WERI-Rb-1 (cell line): ENCODE measurements at regions not wholly inside any gene's neighbourhood (a gene's known extent, or its start where the extent isn't known, plus 50 kb on each side); places are given as distances from the start of the nearest gene placed in this dataset.

Experiments
- DNase-seq: peaks from one replicate; pipeline ENCODE4 v3.0.0-alpha.2; 2020
- H3K27ac ChIP-seq: fragments of 250-450 bp; sonication (Bioruptor Pico); 2 replicates; pipeline ENCODE4 v1.5.1; 2020; ENCODE audit warnings: mild to moderate bottlenecking, moderate library complexity
- H3K27me3 ChIP-seq: fragments of 250-450 bp; sonication (Bioruptor Pico); 2 replicates; pipeline ENCODE4 v1.5.1; 2021; ENCODE audit warnings: mild to moderate bottlenecking, low read depth, moderate library complexity; ENCODE audit not compliant: insufficient read depth, severe bottlenecking
- H3K36me3 ChIP-seq: fragments of 250-450 bp; sonication (Bioruptor Pico); 2 replicates; pipeline ENCODE4 v1.5.1; 2020; ENCODE audit warnings: mild to moderate bottlenecking, moderate library complexity
- H3K4me3 ChIP-seq: 2 replicates; pipeline ENCODE4 v1.5.1; 2011; ENCODE audit warnings: low read depth, mild to moderate bottlenecking, control low read depth, low read length
- H3K9me3 ChIP-seq: fragments of 250-450 bp; sonication (Bioruptor Pico); 2 replicates; pipeline ENCODE4 v1.5.1; 2021; ENCODE audit warnings: mild to moderate bottlenecking, moderate library complexity; ENCODE audit not compliant: severe bottlenecking
- CTCF ChIP-seq: IDR thresholded peaks from 2 replicates; pipeline ENCODE4 v1.5.1; 2011; ENCODE audit warnings: low read depth, mild to moderate bottlenecking, control low read depth, inconsistent platforms, low read length

GRCh38 chr9:32319312-32319929 is 65.0 kb upstream of the ACO1 start:
- Histone ChIP-seq H3K36me3 (no peaks in the 10 kb centered on the region), H3K4me3 (no peak overlapping the region), H3K9me3 (no peaks in the 10 kb centered on the region), H3K27me3 (peaks cover 7% of the 10 kb centered on the region), H3K27ac (no peak overlapping the region)
- TF ChIP-seq CTCF = no peak
- no peak for DNase-seq

GRCh38 chr9:32322622-32323021 is 61.8 kb upstream of the ACO1 start:
- Histone ChIP-seq H3K4me3 (no peak overlapping the region), H3K27me3 (peaks cover 25% of the 10 kb centered on the region), H3K27ac (no peak overlapping the region), H3K9me3 (no peaks in the 10 kb centered on the region), H3K36me3 (no peaks in the 10 kb centered on the region)
- DNase-seq = no peak
- TF ChIP-seq CTCF = no peak

GRCh38 chr9:32326146-32326545 is 58.3 kb upstream of the ACO1 start:
- Histone ChIP-seq H3K9me3 (no peaks in the 10 kb centered on the region), H3K4me3 (no peak overlapping the region), H3K27me3 (peaks cover 25% of the 10 kb centered on the region), H3K36me3 (no peaks in the 10 kb centered on the region), H3K27ac (no peak overlapping the region)
- DNase-seq = no peak
- no peak for TF ChIP-seq CTCF

- H3K9me3 ChIP-seq = no peaks in the 10 kb centered on the region
- DNase-seq = no peak
- no peak for TF ChIP-seq CTCF
- no peak overlapping the region for H3K27ac ChIP-seq
- no peak overlapping the region for H3K4me3 ChIP-seq
- H3K36me3 ChIP-seq = no peaks in the 10 kb centered on the region
- H3K27me3 ChIP-seq = peaks cover 16% of the 10 kb centered on the region
These were observed 53.2 kb upstream of the ACO1 start for GRCh38 chr9:32331240-32331639.

- no peak for DNase-seq
- no peak overlapping the region for H3K27ac ChIP-seq
- TF ChIP-seq CTCF = 0 out of 2 replicates have a peak, but pooled peaks have one; percentile 13
- no peaks in the 10 kb centered on the region for H3K9me3 ChIP-seq
- H3K4me3 ChIP-seq = no peak overlapping the region
- no peaks in the 10 kb centered on the region for H3K36me3 ChIP-seq
- H3K27me3 ChIP-seq = peaks cover 3% of the 10 kb centered on the region
These were observed 50.3 kb upstream of the ACO1 start for GRCh38 chr9:32334112-32334511.
